Adipose tissue (tissue), 3 donors: ENCODE measurements at regions not wholly inside any gene's neighbourhood (a gene's known extent, or its start where the extent isn't known, plus 50 kb on each side); places are given as distances from the start of the nearest gene placed in this dataset.

Experiments
- H3K27ac ChIP-seq: one replicate; pipeline ENCODE4 v1.5.1; 2013; ENCODE audit warnings: low read depth, low read length
- WGBS, 3 donors: extraction: QIAGEN DNeasy Blood & Tissue Kit; methylation state at CpG; one replicate each; pipeline ENCODE4 v1.1.7; 2013; 5-methylcytosine and 5-hydroxymethylcytosine counted together
- donor health status: healthy with polysubstance abuse.
- donor health status: Bipolar disorder and iron deficiency.
- donor health status: healthy.

DNA sequence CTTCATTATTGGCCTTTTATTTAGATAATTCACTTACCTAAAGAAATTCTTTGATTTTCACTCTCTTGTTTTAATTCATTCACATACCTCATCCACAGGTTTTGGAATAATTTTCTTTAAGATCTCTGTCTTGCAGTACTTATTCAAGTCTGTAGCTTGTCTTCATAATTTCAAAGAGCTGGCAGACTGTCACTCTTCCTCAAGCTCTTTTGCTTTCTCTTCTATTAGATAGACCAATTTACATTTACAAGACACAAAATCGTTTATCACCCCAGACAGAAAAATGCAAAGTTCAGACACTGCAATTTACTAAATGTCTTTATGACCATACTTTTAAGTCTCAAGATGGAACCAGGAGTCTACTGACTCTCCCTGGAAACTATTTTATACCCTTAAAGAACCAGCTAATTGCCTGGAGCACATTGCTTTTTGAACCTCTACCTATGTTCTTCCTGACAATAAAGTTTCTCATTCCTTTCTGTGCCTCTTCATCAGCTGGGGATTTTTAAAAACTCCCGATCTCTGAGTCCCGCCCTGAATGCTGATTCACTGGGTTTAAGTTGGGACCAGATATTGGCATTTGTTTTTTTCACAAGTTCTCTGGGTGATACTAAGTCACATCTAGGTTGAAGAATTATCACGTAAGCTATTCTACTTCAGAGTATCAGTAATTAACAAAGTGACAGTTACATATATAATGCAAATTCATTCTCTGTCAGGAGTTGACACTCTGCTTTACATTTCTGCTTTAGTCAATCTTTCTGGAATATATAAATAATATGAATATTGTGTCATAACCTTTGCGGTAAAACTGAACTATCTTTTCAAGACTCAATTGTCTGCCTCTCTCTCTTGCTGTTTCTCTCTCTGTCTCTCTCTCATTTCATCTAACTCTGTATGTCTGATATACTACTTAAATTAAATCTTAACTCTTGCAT lies 196.4 kb downstream of the PCDH7 start:
- H3K27ac ChIP-seq = no peak overlapping the region
- WGBS, 3 donors = 82 to 87% (median 83%) methylated on average over 5 of the region's 5 CpGs

- no peak overlapping the region for H3K27ac ChIP-seq
These were observed 197.8 kb downstream of the PCDH7 start for GRCh38 chr4:30917946-30918345.

GRCh38 chr4:30919458-30919857 lies 199.3 kb downstream of the PCDH7 start:
- 65 to 91% (median 77%) methylated on average over 1 of the region's 1 CpG for WGBS, 3 donors
- H3K27ac ChIP-seq = no peak overlapping the region

DNA sequence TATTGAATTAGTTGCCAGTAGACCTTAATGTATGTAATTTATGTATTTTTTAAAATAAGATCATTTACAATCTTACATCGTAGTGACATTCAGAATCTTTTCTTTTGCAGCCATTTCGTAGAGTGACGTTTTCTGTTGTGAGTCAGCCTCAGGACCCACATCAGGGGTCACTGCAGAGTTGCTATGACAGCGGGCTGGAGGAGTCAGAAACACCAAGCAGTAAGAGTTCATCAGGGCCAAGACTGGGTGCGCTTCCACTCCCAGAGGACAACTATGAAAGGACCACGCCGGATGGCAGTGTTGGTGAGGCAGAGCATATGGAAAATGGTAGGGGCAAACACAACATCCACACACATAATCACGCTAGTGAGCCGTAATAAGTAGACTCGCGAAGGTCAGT lies 199.9 kb downstream of the PCDH7 start:
- 83 to 93% (median 92%) methylated on average over 11 of the region's 11 CpGs for WGBS, 3 donors
- no peak overlapping the region for H3K27ac ChIP-seq

DNA sequence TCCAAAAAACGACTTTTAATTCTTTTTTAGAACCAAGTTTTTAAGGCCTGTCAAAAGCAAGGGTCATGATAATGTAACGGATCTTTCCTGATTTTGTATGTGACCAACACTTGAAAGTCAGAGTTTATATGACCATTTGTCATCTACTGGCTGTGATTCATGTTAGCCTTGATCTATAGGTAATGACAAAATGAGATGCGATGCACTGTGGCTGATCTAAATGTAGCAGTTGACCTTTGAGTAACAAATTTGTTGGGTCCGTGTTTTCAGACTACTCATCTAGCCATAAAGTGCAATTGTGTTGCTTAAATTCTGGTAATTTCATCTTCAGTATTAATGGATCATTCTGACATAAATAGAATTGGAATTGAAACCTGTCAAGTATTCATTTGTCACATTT lies 202.5 kb downstream of the PCDH7 start:
- WGBS, 3 donors = 75 to 87% (median 85%) methylated on average over 4 of the region's 4 CpGs
- no peak overlapping the region for H3K27ac ChIP-seq

DNA sequence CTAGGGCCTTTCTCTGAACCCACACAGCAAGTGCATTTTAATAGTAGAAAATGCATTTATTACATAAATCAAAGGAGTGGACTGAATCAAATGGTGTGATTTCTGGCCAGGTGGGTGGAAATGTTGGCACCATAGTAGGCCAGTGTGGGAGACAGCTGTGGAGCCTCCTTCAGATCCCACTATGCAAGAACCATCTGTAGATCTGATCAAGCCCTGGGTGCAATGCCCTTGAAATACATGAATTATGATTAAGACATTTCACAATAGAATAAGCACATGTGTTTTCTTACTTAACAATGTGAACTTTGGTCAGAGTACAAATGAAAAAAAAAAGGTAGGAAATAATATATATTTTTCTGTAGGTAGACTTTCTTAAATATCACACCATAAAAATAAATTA lies 204.3 kb downstream of the PCDH7 start:
- no peak overlapping the region for H3K27ac ChIP-seq

DNA sequence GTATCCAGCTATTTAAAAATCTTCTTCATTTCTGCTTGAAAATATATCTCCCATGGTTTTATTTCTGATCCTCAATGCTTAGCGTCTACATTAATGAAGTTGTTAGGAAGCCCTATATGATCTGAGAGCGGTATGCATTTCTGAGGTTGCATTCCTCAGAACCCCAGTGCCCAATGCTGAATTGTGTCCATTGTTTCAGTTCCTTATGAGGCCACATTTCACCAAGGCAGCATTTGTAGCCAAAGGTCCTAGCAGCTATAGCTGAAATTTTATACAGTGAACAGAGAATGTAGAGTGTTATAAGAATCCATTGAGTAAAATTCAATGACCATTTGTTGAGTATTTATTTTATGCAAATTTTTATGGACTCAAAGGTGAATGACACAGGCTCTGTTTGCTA lies 209.5 kb downstream of the PCDH7 start:
- no peak overlapping the region for H3K27ac ChIP-seq
- 90 to 95% (median 91%) methylated on average over 2 of the region's 2 CpGs for WGBS, 3 donors

DNA sequence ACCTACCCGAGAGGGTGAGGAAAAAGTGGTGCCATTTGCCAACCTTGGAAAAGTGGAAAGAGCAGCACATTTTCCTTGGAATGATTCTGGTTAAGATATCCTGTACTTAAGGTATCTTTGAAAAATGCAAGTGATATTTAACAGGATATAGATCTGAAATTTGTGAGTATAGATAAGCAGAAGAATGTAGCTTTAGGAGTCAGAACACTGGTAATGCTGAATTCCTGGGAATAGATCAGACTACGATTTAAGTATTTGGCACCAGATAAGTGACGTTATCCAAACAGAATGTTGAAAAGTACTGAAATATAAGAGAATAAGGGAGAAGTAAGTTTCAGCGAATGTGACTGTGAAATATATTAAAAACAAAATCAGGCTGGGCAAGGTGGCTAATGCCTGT lies 210.1 kb downstream of the PCDH7 start:
- H3K27ac ChIP-seq = no peak overlapping the region
- 74 to 78% (median 77%) methylated on average over 4 of the region's 4 CpGs for WGBS, 3 donors

GRCh38 chr4:30932581-30932980 lies 212.4 kb downstream of the PCDH7 start:
- no peak overlapping the region for H3K27ac ChIP-seq
- 72 to 81% (median 73%) methylated on average over 3 of the region's 3 CpGs for WGBS, 3 donors

- H3K27ac ChIP-seq = no peak overlapping the region
These were observed 218.9 kb downstream of the PCDH7 start for GRCh38 chr4:30939069-30939468.

GRCh38 chr4:30939684-30940083 lies 219.5 kb downstream of the PCDH7 start:
- WGBS, 3 donors = 60 to 90% (median 74%) methylated on average over 4 of the region's 4 CpGs
- H3K27ac ChIP-seq = no peak overlapping the region

DNA sequence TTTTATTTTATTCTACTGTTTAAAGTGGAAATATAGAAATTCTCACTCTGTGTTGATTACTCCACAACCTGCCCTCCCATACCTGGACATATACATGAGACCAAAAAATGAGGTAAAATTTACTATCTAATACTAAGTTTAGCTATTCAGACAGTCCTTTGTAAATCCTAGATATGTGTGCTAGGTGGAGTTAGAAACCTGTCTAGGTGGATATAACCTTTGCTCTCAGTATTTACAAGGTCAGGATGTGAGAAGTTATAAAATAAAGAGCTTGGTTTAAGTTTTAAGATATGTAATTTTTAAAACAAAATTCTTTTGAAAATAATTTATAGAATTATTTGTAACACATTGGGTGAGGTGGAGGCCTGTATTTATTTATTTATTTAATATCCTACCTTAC lies 221.5 kb downstream of the PCDH7 start:
- H3K27ac ChIP-seq = no peak overlapping the region

- 60 to 65% (median 62%) methylated on average over 2 of the region's 2 CpGs for WGBS, 3 donors
- no peak overlapping the region for H3K27ac ChIP-seq
These were observed 223.2 kb downstream of the PCDH7 start for GRCh38 chr4:30943356-30943755.

GRCh38 chr4:30945586-30945985 lies 225.4 kb downstream of the PCDH7 start:
- WGBS, 3 donors = 22 to 58% (median 58%) methylated on average over 4 of the region's 4 CpGs
- H3K27ac ChIP-seq = no peak overlapping the region

DNA sequence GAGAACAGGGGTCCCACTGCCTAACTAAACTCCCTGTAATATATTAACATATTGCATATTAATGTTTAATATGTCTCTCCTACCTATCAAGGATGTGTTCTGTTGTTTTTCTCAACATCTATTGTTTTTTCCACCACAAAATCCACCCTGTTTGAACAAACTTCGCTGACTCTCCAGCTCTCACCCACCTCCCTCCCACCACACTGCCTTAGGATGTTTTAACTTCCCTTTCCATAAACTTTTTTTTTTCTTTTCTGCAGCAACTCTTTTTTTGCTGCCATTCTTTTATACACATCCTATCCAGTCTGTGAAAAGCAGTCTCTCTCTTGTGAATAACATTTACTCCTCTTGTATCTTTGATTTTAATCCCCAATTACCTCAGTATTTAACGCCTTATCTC lies 226.1 kb downstream of the PCDH7 start:
- 64 to 88% (median 86%) methylated on average over 2 of the region's 2 CpGs for WGBS, 3 donors
- no peak overlapping the region for H3K27ac ChIP-seq

GRCh38 chr4:30948653-30949052 lies 228.5 kb downstream of the PCDH7 start:
- WGBS, 3 donors = 63 to 69% (median 67%) methylated on average over 3 of the region's 3 CpGs
- H3K27ac ChIP-seq = no peak overlapping the region

- no peak overlapping the region for H3K27ac ChIP-seq
- WGBS, 3 donors = 68 to 84% (median 78%) methylated on average over 3 of the region's 3 CpGs
These were observed 230.6 kb downstream of the PCDH7 start for GRCh38 chr4:30950737-30951136.

- no peak overlapping the region for H3K27ac ChIP-seq
- 64 to 80% (median 80%) methylated on average over 4 of the region's 4 CpGs for WGBS, 3 donors
These were observed 232.5 kb downstream of the PCDH7 start for GRCh38 chr4:30952526-30953219.

GRCh38 chr4:30953799-30954198 lies 233.6 kb downstream of the PCDH7 start:
- 94 to 97% (median 96%) methylated on average over 1 of the region's 1 CpG for WGBS, 3 donors
- no peak overlapping the region for H3K27ac ChIP-seq

- H3K27ac ChIP-seq = no peak overlapping the region
These were observed 236.7 kb downstream of the PCDH7 start for GRCh38 chr4:30956916-30957315.

More at GRCh38 chr4:30956916-30957315, 236.7 kb downstream of the PCDH7 start:
- WGBS, 3 donors = 71 to 85% (median 79%) methylated on average over 6 of the region's 6 CpGs
